ENCODE measurements at regions not wholly inside any gene's neighbourhood (a gene's known extent, or its start where the extent isn't known, plus 50 kb on each side); places are given as distances from the start of the nearest gene placed in this dataset.

DNA sequence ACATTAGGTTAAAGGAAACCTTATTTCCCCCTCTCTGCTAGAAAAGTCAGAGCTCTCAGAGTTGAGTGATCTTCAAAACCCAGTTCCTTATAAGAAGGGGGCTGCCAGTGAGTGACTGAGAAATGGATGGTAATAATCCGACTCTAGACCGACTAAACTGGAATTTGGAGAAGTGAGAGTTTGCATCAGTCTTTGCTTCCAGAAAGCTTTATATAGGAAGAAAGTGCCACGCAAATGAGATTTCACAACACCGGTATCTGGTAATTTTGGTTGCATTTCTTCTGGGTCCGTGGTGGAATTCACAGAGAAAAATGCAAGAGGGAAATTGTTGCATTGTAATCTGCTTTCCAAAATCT lies 271.4 kb downstream of the MAF start:
- DNase-seq (ENCODE audit: low read depth) = no peak

DNA sequence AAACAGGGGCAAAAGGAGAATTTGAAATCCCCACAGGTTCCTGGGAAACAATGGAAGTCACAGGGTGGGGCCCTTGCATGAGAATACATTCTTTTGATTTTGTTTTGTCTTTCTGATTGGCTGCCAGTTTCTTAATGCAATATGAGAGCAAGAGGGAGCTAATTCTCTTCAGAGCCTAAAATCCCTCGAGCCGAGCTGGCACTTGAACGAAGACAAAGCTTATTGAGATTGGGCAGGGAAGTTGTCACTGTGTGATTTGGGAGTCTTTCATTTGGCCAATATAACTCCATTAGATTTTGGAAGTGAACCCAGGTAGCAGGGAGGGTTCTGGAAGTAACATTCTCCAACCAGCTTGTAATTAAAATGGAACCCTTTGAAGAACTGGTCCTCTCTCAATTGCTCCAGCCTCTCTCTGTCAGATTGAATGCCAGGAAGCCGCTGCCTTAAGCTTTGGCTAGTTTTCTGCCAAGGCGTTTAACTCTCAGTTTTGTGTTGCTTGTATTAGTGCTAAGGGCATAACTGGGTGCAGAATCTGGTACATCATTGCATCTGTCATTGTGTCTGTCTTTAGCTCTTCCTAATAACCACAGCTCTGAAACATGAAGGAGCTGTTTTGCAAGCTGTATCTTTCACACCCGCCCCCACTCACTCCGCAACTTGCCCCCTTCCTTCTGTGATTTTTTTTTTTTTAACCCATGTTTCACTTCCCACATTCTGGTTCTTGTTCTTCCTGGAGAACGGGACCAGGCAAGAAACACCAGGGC lies 272.0 kb downstream of the MAF start:
- DNase-seq (ENCODE audit: low read depth) = no peak

DNA sequence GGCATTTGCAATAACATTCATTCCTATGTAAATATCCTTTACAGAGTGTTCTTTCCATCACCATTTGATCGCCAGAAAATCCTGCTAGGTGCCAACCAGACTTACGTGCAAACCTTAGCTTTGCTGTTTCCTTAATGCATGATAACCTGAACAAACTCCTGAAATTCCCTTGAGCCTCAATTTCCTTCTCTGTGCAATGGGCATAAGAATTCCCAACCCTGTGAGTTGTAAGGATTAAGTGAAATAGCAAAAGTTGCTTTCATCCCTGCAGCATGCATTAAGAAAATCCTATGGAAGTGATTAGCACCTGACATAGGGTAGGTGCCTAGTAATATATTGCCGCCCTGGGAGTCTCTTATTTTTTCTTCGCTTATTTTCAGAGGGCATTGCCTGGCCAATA lies 272.7 kb downstream of the MAF start:
- no peak for DNase-seq (ENCODE audit: low read depth)

DNA sequence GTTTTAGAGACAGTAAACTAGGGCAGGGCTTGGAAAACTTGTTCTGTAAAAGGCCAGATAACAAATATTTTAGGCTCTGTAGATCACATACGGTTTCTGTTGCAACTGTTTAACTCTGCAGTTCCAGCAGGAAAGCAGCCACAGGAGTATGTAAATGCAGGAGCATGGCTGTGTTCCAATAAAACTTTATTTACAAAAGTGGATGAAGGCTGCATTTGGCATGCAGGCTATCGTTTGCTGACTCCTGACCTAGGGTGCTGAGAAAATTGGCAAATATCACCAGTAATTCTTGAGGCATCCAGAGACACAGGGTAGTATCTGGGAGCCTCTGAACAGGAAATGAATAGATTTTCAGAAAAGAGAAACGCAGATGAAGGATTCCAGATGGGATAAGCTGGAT lies 274.0 kb downstream of the MAF start:
- no peak for DNase-seq (ENCODE audit: low read depth)

DNA sequence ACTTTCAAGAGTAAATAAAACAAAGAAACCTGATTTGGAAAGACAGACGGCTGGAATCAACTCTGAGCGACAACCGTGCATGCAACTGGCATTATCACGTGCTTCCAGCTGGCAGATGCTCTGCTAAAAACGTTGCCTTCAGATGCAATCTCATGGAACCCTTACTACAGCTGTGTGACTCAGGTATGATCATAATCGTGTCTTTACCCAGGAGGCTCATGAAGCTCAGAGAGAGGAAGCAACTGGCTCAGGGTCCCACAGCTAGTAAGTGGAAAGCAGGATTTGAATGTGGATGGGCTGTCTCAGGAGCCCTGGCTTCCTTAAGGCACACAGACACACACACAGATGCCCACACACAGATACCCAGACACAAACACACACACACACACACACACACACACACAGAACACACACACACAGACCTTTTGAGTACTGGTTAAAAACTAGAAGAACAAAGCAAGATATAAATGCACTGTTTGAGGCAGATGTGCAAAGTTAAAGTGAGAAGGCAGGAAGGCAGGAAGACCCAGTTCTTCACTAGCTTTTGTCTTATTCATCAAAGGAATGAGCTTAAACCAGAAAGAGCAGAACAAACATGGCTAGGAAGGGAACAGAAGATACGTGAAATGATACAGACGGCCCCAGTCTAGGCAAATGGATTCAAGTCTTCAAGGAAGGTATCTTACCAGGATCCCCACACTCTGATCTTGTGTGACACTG lies 275.2 kb downstream of the MAF start:
- no peak for DNase-seq (ENCODE audit: low read depth)

DNA sequence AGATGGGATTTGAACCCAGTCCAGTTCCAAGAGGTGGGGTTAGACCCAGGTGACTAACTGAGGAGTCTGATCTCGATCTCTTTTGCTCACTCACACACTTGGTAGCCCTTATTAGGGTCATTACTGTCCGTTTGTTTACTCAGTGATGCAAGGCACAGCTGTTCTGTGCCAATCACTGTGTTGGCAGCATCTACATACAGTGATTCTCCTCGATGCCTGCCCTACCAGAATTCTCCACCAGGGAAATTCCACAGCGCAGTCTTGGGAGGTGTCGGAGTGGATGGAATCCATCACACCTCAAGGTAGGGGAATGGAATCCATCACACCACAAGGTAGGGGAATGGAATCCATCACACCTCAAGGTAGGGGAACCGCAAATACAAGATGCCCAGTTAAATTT lies 279.6 kb downstream of the MAF start:
- no peak for DNase-seq (ENCODE audit: low read depth)

DNA sequence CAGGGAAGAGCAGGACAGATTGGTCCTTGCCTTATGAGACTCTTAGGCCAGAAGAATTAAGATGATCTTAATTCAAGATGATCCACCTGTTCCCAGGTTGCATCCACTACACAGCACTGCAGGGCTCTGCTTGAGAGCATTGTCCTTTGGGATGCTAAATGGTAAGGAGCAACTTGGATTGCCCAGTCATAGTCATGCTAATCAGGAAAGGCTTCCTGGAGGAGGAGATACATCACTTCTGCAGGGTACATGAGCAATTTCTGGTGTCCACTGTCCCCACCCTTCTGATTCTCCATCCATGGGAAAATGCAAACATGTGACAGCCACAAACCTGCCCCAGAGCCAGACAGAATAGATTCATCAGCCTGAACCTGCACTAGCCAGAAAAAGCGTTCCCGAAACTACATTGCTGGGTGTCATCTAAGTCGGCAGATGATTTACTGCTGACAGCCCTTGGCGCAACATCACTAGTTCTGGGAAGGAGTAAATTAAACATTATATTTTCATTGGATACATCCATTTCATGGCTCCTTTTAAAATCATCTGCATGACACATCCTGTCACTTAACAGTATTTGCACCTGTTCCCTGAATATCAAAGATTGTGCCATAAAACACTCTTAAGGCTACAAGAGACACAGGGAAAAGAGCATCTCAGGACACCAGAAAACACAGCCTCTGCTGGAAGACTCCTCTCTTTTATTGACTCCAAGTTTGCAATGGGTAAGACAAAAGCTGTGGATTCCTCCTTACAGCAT lies 282.2 kb downstream of the MAF start:
- DNase-seq (ENCODE audit: low read depth) = no peak

DNA sequence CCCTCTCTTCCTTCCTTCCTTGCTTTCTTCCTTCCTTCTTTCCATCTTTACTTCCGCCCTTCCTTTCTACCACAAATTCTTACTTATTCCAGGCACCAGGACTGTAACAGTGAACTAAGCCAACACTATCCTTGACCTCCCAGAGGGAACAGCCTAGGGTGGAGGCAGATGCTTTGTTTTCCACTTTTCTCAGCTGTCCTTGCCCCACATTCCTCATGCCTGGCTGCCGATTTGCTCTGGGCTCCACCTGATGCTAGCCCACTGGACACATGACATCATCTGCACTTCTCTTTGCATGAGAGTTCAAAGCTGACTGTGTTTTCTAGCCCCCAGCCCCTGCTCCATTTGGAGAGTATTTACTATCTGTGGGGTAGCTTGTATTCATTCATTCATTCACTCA lies 283.0 kb downstream of the MAF start:
- no peak for DNase-seq (ENCODE audit: low read depth)

DNA sequence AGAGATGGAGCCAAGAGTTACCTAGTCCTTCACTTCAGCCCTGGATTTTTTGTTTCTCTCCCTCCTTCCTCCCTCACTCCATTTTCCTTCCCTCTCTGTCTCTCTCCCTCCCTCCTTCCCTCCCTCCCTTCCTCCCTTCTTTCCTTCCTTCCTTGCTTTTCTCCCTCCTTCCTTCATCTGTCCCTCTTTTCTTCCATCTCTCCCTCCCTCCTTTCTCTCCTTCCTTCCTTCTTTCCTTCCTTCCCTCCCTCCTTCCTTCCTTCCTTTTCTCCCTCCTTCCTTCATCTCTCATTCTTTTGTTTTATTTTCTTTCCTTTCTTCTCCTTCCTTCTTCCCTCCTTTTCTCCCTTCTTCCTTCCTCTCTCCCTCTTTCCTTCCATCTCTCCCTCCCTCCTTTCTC lies 283.5 kb downstream of the MAF start:
- no peak for DNase-seq (ENCODE audit: low read depth)

DNA sequence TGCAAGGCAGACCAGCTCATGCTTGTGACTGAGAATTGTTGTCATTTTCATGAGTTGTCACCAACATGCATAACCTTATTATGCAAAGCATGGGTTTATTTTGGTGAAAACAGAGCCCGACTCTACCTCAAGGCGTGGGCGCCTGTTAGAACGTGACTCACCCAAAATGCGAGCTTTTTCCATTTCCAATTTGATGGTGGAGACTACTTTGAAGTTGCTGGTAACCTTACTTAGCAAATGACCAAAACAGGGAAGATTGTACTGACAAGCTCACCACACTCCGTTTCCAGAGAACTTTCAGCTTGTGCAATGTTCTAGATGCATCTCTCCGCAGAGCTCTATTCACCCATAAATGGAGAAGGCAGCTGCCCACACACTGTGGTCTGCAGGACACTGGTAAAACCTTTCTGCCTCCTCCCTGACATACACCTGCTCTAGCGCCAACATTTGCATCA lies 284.5 kb downstream of the MAF start:
- no peak for DNase-seq (ENCODE audit: low read depth)

DNA sequence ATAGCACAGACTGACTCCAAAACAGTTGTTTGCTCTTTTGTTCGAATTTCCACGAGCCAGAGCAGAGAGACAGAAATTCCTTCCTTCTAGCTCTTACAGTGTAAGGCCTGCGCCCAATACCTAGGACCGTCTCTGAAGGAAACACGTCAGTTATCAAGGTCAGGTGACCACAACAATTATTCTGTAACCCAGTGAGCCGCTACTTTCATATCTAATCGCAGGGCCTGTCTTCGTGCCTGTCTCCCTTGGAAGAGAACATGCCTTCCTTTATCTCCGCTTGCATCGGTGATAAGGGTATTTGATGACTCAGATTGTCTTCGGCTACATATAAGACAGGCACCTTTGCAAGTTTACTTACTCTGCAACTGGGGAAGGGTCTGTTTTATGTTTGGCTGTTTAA lies 288.0 kb downstream of the MAF start:
- DNase-seq (ENCODE audit: low read depth) = no peak

DNA sequence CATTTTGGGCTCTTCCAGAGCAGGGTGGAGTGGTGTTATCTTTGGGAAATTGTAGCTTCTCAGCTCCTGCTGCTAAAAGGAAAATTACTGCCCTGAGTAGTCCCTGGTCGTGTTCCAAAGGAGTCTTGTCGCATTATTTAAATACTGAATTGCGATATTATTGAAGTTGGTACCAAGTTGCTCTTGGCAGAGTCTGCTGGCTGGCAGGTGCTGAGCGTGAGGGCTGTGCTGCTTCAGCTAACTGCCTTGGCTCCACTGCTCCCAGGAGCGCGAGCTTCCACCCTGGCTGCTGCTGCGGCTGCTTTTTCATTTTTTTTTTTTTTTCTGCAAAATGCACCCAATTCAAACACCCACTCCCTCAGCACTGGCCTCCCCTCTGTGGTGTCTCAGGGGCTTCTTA lies 289.8 kb downstream of the MAF start:
- no peak for DNase-seq (ENCODE audit: low read depth)

DNA sequence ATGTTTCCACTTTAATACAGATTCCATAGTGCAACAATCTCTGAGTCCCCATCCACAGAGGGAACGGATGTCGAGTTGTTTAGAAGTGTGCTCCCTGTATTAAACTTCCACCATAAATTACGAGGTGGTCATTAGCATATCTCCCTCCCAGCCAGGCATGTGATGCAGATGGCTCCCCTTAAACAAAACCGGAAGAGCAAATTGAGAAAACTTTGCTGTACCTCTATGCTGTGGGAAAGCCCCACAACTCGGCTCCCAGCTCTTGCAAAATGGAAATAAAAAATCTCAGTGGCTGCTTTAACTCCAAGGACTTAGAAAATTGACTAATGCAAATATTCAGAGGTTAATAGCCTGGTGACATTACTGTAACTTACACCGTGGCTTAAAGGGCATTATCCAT lies 290.9 kb downstream of the MAF start:
- no peak for DNase-seq (ENCODE audit: low read depth)

DNA sequence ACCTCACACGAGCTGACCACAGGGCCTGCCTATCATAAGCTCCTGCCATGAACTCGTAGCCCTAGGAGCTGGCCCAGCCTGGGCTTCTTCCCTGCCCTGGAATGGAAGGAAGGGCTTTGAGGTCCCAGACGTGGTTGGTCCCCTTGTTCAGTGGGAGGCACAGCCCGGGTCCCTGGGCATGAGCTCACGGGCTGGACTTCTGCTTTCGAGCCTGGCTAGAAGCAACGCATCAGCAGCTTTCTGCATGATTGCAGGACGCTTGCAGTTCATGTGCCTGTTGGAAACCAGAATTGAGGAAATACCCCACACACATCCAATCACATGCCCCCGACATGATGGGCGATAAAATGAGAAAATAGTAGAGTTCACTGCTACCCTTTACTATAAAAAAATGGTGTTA lies 293.3 kb downstream of the MAF start:
- DNase-seq (ENCODE audit: low read depth) = no peak

DNA sequence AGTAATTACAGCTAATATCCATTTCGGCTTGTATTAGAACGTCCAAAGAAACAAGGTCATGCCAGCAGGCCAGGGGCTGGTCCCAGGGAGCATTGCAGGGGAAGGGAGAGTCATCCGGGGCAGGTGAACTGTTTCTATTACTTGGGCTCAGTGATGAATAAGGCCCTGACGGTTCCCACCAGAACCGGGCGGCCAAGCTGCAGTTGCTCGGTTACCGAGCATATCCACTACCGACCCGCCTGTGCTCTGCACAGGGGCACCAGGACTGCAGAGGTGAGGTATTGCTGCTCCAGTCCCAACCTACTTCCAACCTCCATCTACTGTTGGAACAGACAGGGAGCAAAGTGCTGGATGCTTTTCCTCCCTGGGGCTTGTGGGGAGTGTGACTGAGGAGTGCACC lies 295.5 kb downstream of the MAF start:
- DNase-seq (ENCODE audit: low read depth) = no peak

DNA sequence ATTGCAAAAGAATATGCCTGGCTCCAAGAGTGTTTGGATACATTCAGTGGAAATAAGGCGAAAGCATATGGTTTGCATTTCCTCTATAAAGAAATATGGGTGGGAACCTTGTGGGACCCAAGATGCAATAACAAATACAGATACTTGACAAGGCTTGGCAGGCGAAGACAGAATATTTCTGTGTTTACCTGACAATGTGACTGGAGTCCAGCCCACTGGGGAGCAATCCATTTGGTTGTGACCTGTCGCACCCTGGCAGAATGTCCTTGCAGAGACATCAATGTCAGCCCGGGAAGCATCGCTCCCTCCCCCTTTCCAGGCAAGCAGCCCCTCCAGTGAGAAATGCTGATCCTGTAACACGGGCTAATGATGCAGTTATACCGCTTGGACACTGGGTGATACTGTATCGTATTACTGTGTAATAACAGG lies 296.6 kb downstream of the MAF start:
- DNase-seq (ENCODE audit: low read depth) = no peak

DNA sequence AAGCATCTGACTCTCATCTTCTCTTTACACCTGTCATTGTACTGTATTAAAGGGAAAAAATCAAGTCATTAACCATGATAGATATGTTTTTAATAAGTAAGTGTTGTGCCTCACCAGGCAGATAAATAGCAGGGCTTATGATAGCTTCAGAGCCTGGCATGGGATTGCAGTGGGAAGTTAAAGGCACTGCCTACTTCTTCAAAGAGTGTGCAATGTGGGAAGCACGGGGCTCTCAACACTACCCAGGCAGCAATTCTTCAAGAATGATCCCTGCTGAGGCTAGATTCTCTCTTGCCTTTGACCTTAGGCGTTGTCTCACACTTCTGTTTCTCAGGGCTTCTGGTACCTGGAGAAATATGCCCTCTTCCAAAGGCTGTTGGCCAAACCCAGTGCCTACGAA lies 297.3 kb downstream of the MAF start:
- no peak for DNase-seq (ENCODE audit: low read depth)

DNA sequence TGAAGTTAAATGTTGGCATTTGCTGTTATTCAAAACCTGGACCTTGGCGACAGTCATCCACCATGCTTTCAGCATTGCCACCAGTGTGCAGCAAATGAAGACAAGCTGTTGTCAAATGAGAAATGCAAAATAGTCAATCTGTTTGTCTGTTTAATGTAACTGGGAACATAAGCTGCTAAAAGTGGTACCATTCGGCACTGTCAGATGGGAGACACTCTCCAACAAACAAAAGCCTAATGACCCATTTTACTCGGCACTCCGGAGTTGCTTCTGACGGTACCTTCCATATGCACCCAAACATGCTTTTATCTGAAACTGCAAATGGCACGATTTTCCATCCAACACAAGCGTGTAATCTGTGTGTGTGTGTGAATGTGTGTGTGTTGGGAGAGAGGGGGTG lies 297.8 kb downstream of the MAF start:
- no peak for DNase-seq (ENCODE audit: low read depth)

DNA sequence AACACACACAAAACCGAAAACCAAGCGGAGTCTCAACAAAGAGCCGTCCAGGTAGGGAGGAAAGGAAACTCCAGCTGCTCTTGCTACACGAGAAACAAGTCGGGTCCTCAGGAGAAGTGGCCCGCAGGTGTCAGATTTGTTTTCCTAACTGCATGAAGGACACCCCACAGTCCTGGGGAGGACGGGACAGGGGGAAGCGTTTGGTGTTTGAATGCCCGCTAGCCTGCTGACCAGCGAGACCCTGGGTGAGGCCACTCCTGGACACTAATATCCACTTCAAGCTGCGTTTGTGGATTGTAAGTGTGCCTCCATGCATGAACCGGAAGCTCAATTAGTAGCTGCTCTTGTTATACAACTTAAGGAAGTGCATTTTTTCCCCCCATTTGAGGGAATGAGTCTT lies 299.5 kb downstream of the MAF start:
- no peak for DNase-seq (ENCODE audit: low read depth)

DNA sequence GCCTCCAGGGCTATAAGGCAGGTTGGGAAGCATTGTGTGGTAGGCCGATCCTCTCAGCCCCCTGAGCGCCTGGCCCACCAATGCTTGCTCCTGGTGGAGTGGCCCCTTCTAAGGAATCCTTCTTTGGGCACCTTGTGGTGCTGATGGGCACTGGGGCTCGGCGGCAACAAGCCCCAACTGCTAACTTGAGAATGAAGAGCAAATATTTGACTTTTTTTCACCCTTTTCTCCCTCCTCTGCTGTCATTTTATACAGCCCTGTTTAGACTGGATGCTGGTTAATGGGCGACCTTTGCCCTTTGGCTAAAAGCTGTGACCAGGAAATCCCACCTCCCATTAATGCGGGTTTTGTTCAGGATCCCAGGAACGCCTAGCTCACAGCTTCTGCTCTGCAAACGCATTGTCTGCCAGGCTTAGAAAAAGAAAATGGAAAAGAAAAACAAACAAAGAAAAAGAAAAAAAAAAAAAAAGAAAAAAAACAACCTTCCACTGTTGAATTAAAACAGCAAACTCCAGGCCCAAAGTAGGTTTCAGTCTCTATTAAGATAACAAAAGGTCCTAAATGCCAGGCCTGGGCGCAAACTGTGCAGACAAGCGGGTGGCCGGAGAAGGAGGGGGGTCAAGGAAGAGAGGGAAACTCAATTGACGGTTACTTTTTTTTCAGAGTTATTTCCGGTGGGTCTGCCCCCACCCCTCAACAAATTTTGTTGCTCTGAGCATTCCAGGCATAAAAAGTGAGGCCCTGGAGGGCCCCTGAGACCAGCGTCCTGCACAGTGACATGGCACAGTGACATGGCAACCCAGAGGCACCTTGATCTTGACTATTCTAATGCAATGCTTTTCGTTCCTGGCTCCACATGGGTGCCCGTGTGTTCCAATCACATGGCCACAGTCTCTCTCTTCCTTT lies 301.4 kb downstream of the MAF start:
- no peak for DNase-seq (ENCODE audit: low read depth)

DNA sequence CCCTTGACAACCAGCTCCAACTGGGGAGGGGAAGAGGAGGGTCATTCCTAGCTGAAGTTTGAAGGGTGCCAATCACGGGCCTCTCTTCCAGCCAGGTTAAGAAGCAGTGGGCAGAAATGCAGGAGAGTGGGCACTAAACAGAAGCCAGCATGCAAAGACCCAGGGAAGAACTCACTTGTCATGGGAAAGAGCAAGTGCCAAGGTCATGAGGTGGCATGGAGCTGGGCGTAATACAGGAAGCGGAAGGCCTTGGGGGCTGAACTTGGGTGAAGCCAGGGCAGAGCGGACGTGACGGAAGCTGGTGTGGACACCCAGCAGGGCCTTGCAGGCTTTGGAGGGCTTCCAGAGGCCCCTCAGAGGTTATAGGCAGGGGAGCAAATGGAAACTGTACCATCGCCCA lies 302.1 kb downstream of the MAF start:
- DNase-seq (ENCODE audit: low read depth) = no peak

DNA sequence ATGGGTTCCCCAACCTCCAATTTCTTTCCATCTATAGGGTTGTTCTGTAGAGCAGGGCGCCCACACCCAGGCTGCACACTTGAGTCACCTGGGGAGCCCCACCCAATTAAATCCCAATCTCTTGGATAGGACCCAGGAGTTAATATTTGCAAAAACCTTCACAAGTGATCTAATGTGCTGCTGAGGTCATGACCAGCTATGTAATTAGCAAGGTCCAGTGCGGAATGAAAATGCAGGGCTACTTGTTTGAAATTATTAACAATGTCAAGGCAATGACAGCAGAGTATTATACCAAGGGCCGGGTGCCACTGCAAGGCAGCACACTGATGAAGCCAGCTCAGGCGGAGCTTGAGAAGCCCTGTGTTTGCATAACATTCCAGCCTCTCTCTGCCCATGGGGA lies 302.7 kb downstream of the MAF start:
- no peak for DNase-seq (ENCODE audit: low read depth)
